GM19238 (cell line): ENCODE measurements at regions not wholly inside any gene's neighbourhood (a gene's known extent, or its start where the extent isn't known, plus 50 kb on each side); places are given as distances from the start of the nearest gene placed in this dataset.

Experiments used
- DNase-seq: peaks from one replicate; pipeline ENCODE4 v3.0.0; 2011; ENCODE audit warnings: low spot score; ENCODE audit not compliant: insufficient read length

- no peak for DNase-seq
Measured at GRCh38 chr1:219670426-219671149, 57.7 kb upstream of the ZC3H11B start.

DNA sequence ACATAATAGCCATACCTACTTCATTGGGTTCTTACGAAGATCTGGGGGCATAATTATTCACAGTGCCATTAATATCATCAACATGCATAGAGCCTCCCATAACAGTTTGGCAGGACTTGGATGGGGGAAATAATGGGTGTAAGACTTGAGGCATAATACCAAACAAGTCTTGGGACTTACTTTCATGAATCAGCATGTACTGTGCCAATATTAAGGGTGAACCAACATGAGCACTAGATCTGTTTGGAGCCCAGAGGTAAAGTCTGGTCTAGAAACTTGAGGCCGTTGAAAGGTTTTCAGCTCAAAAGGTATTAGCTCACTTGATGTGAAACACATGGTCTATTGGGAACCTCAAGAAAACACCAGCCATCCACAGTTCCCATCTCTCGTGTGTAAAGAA is 56.7 kb upstream of the ZC3H11B start:
- DNase-seq = no peak

DNA sequence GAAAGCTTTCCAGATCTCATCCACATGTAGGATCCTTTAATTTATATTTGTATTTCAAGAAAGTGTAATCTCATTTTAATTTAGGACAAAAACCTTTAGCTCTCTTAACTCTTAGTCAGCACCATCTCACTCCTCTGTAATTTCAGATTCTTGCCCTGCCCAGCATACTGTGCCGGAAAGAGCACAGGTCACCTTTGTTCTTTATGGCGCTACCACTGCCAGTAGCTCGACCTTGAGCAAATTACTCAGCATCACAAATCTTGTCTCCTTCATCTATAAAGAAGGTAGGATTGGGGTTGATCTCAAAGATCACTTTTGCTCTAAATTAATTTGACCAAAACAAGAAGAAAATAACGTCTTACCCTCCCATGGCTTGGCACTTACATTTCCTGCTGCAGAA is 56.1 kb upstream of the ZC3H11B start:
- DNase-seq = no peak

- no peak for DNase-seq
Measured at GRCh38 chr1:219668446-219668845, 55.5 kb upstream of the ZC3H11B start.

GRCh38 chr1:219666242-219666641 is 53.3 kb upstream of the ZC3H11B start:
- DNase-seq = no peak

DNA sequence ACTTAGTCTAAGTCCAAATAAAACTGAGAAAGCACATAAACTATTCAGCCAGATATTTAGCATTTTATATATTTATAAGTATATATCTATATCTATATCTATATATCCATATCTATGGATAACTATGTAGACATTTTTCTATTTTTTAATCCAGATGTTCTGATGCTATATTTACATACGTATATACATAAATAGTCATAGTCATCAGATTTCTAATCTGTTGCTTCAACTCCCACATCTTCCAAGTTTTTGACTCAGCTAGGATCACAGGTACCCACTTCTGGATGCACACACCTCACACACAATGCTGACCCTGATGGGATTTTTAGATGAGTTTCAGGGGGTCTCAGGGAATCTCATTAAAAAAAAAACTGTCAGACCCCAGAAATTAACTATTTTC is 52.2 kb upstream of the ZC3H11B start:
- no peak for DNase-seq

DNA sequence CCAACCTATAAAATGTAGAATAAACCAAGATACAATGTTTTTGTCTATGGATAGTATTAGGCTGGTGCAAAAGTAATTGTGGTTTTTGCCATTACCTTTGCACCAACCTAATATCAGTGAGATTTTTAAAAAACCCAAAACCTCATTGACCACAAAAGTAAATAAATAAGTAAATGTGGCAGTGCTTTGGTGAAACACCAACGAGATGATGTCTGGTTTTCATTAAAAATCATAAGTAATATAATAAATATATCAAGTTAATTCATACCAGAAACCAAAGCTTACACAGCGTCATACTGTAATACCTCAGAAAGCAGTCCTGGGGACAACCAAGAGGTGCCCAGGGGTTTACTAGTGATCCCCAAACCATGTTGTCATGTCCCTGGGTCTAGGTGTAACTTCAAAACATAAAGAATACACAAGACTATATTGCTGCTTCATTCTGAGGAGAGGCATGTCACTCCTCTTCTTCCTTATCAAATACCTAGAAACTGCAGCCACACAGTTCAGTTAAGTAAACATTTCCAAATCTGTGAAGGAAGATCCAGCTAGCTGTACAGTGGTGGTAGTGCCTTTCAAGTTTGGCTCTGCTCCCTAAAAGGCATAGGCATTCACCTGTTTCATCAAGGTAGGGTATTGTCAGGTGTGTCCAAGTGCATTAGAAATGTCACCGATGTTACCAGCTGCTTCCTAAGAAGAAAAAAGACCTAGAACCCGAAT is 51.6 kb upstream of the ZC3H11B start:
- DNase-seq = no peak
